Spleen (tissue), 7 donors: ENCODE measurements at regions not wholly inside any gene's neighbourhood (a gene's known extent, or its start where the extent isn't known, plus 50 kb on each side); places are given as distances from the start of the nearest gene placed in this dataset.

ENCODE experiments used
- CTCF ChIP-seq, 11 experiments: fragments of 200-600 bp in 7 of 11; fragments of 450-650 bp in 4 of 11; sonication (generic) in 4 of 11; IDR thresholded peaks in 8 of 11; conservative IDR thresholded peaks in 3 of 11; 1 replicate in 7 of 11; 2 replicates in 4 of 11; pipeline versions ENCODE4 v1.4.0 to v1.8.0; 2016 to 2021; ENCODE audit warnings: antibody characterized with exemption in 11 of 11, inconsistent platforms in 4 of 11, mild to moderate bottlenecking in 1 of 11
- POLR2A ChIP-seq, 3 donors: fragments of 450-650 bp; IDR thresholded peaks; one replicate each; pipeline ENCODE4 v1.5.1; 2017; ENCODE audit warnings: antibody characterized with exemption in 3 of 3, mild to moderate bottlenecking in 1 of 3
- POLR2AphosphoS5 ChIP-seq, 3 donors: sonication (generic); formaldehyde crosslinking; IDR thresholded peaks; one replicate each; pipeline ENCODE4 v1.5.1; 2017; ENCODE audit warnings: antibody characterized with exemption in 3 of 3
- donor health status: DM: no; HTN: no; CAD: no; lungs with moderate emphysema.
- donor health status: DM: no; HTN: no; CAD: no.
- donor health status: DM: no; HTN: no; CAD: no.

DNA sequence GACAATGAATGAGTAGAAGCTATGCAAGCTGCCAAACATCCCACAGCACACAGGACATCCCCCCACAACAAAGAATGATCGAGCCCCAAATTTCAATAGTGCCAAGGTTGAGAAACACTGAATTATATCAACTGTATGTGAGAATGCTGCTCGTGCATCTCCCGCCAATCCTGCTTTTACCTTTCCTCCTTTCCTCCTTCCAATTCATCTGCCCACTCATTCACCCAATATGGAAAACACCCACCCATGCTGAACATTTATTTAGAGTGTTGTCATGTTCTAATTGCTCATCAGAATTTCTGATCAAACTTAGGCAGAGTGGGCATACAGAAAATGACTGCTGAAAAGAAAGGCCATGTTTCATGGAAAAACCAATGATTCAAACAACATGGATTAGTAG, 183.0 kb downstream of the TMEM114 start:
- TF ChIP-seq CTCF (IDR thresholded peaks at IDR 0.05 in 8 of 11, conservative IDR thresholded peaks at IDR 0.05 in 3 of 11), result no peak
- no peak for TF ChIP-seq POLR2A (IDR thresholded peaks at IDR 0.05)
- TF ChIP-seq POLR2AphosphoS5 (IDR thresholded peaks at IDR 0.05), result no peak
